Tibial nerve (tissue), 4 donors: ENCODE measurements at regions not wholly inside any gene's neighbourhood (a gene's known extent, or its start where the extent isn't known, plus 50 kb on each side); places are given as distances from the start of the nearest gene placed in this dataset.

Experiments used
- CTCF ChIP-seq, 5 experiments: fragments of 200-600 bp in 3 of 5; fragments of 450-650 bp in 2 of 5; sonication (generic) in 3 of 5; IDR thresholded peaks; one replicate each; pipeline ENCODE4 v1.5.1; 2016 to 2019; ENCODE audit warnings: antibody characterized with exemption in 5 of 5, mild to moderate bottlenecking in 3 of 5, moderate library complexity in 2 of 5
- EP300 ChIP-seq, 2 donors: sonication (generic); formaldehyde crosslinking; IDR thresholded peaks; one replicate each; pipeline ENCODE4 v1.6.1; 2017; ENCODE audit warnings: antibody characterized with exemption in 2 of 2, mild to moderate bottlenecking in 1 of 2
- POLR2A ChIP-seq, 2 donors: fragments of 450-650 bp; IDR thresholded peaks; one replicate each; pipeline ENCODE4 v1.6.1; 2017; ENCODE audit warnings: antibody characterized with exemption in 2 of 2, mild to moderate bottlenecking in 2 of 2, moderate library complexity in 2 of 2

DNA sequence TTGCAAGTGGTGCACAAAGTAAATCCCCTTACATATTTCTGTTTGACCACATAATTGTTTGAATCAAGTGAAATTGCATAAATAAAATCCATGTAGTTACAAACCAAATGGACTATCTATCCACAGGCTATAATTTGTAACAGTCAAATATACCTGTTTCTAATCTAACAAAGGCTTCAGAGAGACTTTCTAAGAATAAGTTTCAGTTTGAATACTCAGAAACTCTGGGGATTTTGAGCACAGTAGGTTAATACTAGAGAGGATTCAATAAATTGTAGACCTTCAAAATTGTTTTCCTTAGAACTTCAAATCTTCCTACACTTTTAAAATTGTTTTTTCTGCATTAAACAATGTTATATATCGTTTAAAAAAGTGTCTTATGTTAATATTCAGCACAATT is 1250.1 kb downstream of the NLGN4X start:
- TF ChIP-seq CTCF (IDR thresholded peaks at IDR 0.05) (no peak), POLR2A (IDR thresholded peaks at IDR 0.05) (no peak), EP300 (IDR thresholded peaks at IDR 0.05) (no peak)
